ENCODE measurements at regions not wholly inside any gene's neighbourhood (a gene's known extent, or its start where the extent isn't known, plus 50 kb on each side); places are given as distances from the start of the nearest gene placed in this dataset.

- TF ChIP-seq CTCF (IDR thresholded peaks at IDR 0.05), result no peak
- no peak for TF ChIP-seq POLR2A (IDR thresholded peaks at IDR 0.05)
Measured at GRCh38 chr6:5837323-5837722, 169.4 kb downstream of the NRN1 start.

Data from body of pancreas (tissue), 4 donors.